IMR-90 (cell line): ENCODE measurements at regions not wholly inside any gene's neighbourhood (a gene's known extent, or its start where the extent isn't known, plus 50 kb on each side); places are given as distances from the start of the nearest gene placed in this dataset.

Source experiments
- ATAC-seq: fragments of 200-7000 bp; cut with Tn5 transposase; 2 replicates; pipeline ENCODE4 v1.9.1; 2020; ENCODE audit warnings: low read depth, mild to moderate bottlenecking, moderate library complexity
- BruUV-seq: library from RNA; stranded (reverse); fragments of 400-500 nt; replicated peaks from 2 replicates; lab custom pipeline; 2021; lab: Mats Ljungman, UMichigan
- CTCF ChIA-PET: fragments of 300-600 bp; formaldehyde crosslinking; extraction: SDS; loops from one replicate; lab custom pipeline; 2021; ENCODE audit warnings: antibody characterized with exemption; lab: Yijun Ruan, JAX
- POLR2A ChIA-PET: fragments of 300-600 bp; sonication (Branson Sonifier 250); formaldehyde crosslinking; loops from one replicate; lab custom pipeline; 2022; ENCODE audit warnings: antibody characterized with exemption; ENCODE audit not compliant: unreplicated experiment; lab: Charles Lee
- DNase-seq: peaks from one replicate; pipeline ENCODE4 v3.0.0; 2013
- H2AFZ ChIP-seq: replicated peaks from 2 replicates; pipeline ENCODE3; 2013; ENCODE audit warnings: low read length, mild to moderate bottlenecking; ENCODE audit not compliant: poor library complexity
- H2AK5ac ChIP-seq: 2 replicates; pipeline ENCODE4 v1.6.1; 2013; ENCODE audit warnings: low read depth, low read length, inconsistent platforms
- H2AK9ac ChIP-seq: replicated peaks from 2 replicates; pipeline ENCODE3; 2013; ENCODE audit warnings: mild to moderate bottlenecking, low read depth, low read length, moderate library complexity; ENCODE audit not compliant: poor library complexity
- H2BK120ac ChIP-seq: 2 replicates; pipeline ENCODE4 v1.6.1; 2013; ENCODE audit warnings: low read depth, low read length, inconsistent platforms
- H2BK15ac ChIP-seq: 3 replicates; pipeline ENCODE4 v1.6.1; 2013; ENCODE audit warnings: low read depth, low read length, inconsistent platforms
- H2BK20ac ChIP-seq: 2 replicates; pipeline ENCODE4 v1.6.1; 2013; ENCODE audit warnings: low read depth, mild to moderate bottlenecking, inconsistent platforms, low read length, moderate library complexity
- H2BK5ac ChIP-seq: 2 replicates; pipeline ENCODE4 v1.6.1; 2013; ENCODE audit warnings: mild to moderate bottlenecking, low read depth, low read length, inconsistent platforms; ENCODE audit not compliant: poor library complexity, severe bottlenecking
- H3K14ac ChIP-seq: replicated peaks from 2 replicates; pipeline ENCODE4 v1.6.1; 2013; ENCODE audit warnings: low read depth, low read length, inconsistent platforms
- H3K18ac ChIP-seq: 2 replicates; pipeline ENCODE4 v1.6.1; 2013; ENCODE audit warnings: low read depth, low read length, control low read depth
- H3K23ac ChIP-seq: 2 replicates; pipeline ENCODE4 v1.6.1; 2013; ENCODE audit warnings: low read depth, low read length, inconsistent platforms
- H3K27ac ChIP-seq: 2 replicates; pipeline ENCODE4 v1.5.1; 2013; ENCODE audit warnings: mild to moderate bottlenecking, control low read depth, low read length; ENCODE audit not compliant: insufficient read depth
- H3K27me3 ChIP-seq: 2 replicates; pipeline ENCODE4 v1.6.1; 2013; ENCODE audit warnings: low read length; ENCODE audit not compliant: control insufficient read depth, insufficient read depth
- H3K36me3 ChIP-seq: 2 replicates; pipeline ENCODE4 v1.6.1; 2013; ENCODE audit warnings: low read length, mixed read lengths; ENCODE audit not compliant: control insufficient read depth, insufficient read depth
- H3K4ac ChIP-seq: 2 replicates; pipeline ENCODE4 v1.6.1; 2013; ENCODE audit warnings: low read depth, low read length, inconsistent platforms
- H3K4me1 ChIP-seq: 2 replicates; pipeline ENCODE4 v1.6.1; 2013; ENCODE audit warnings: low read length, mixed read lengths; ENCODE audit not compliant: control insufficient read depth, insufficient read depth
- H3K4me2 ChIP-seq: 2 replicates; pipeline ENCODE4 v1.6.1; 2013; ENCODE audit warnings: low read depth, mild to moderate bottlenecking, control low read depth, low read length, moderate library complexity
- H3K4me3 ChIP-seq: 2 replicates; pipeline ENCODE4 v1.5.1; 2013; ENCODE audit warnings: low read depth, mild to moderate bottlenecking, control low read depth, low read length, moderate library complexity; ENCODE audit not compliant: insufficient read depth
- H3K56ac ChIP-seq: 2 replicates; pipeline ENCODE4 v1.6.1; 2013; ENCODE audit warnings: low read length, inconsistent platforms; ENCODE audit not compliant: insufficient read depth; ENCODE audit errors: extremely low read depth
- H3K79me1 ChIP-seq, 2 experiments: 2 replicates each; pipeline ENCODE4 v1.6.1; 2013; ENCODE audit warnings: low read length in 2 of 2, inconsistent platforms in 1 of 2, low read depth in 1 of 2
- H3K9ac ChIP-seq: 2 replicates; pipeline ENCODE4 v1.6.1; 2013; ENCODE audit warnings: low read depth, low read length, control low read depth
- H3K9me1 ChIP-seq: 2 replicates; pipeline ENCODE4 v1.6.1; 2013; ENCODE audit warnings: low read length, inconsistent platforms; ENCODE audit not compliant: insufficient read depth
- H3K9me3 ChIP-seq: 2 replicates; pipeline ENCODE4 v1.6.1; 2013; ENCODE audit warnings: low read length; ENCODE audit not compliant: control insufficient read depth, insufficient read depth
- H4K20me1 ChIP-seq: 2 replicates; pipeline ENCODE4 v1.6.1; 2013; ENCODE audit warnings: low read length, inconsistent platforms; ENCODE audit not compliant: insufficient read depth
- H4K5ac ChIP-seq: 2 replicates; pipeline ENCODE4 v1.6.1; 2013; ENCODE audit warnings: mild to moderate bottlenecking, low read depth, low read length, control low read depth
- H4K8ac ChIP-seq, 2 experiments: 2 replicates each; pipeline ENCODE4 v1.6.1; 2013; ENCODE audit warnings: low read depth in 2 of 2, low read length in 2 of 2, control low read depth in 1 of 2, inconsistent platforms in 1 of 2
- H4K91ac ChIP-seq: 2 replicates; pipeline ENCODE4 v1.6.1; 2013; ENCODE audit warnings: low read depth, low read length, inconsistent platforms; ENCODE audit not compliant: insufficient read depth
- BHLHE40 ChIP-seq: fragments of 150-350 bp; IDR thresholded peaks from 2 replicates; pipeline ENCODE4 v1.6.1; 2016; ENCODE audit warnings: mild to moderate bottlenecking, low read depth, low read length
- MAFK ChIP-seq: IDR thresholded peaks from 2 replicates; pipeline ENCODE4 v1.6.1; 2012; ENCODE audit warnings: low read depth, low read length, improper control_type of control experiment
- NFE2L2 ChIP-seq: fragments of 150-350 bp; IDR thresholded peaks from 2 replicates; pipeline ENCODE4 v1.6.1; 2016; ENCODE audit warnings: low read depth, mild to moderate bottlenecking, low read length
- POLR2A ChIP-seq: IDR thresholded peaks from 2 replicates; pipeline ENCODE4 v1.6.1; 2012; ENCODE audit warnings: mild to moderate bottlenecking, low read depth, low read length
- RFX5 ChIP-seq: IDR thresholded peaks from 2 replicates; pipeline ENCODE4 v1.8.0; 2012; ENCODE audit warnings: low read depth, mild to moderate bottlenecking, low read length, moderate library complexity
- WGBS, 2 experiments: methylation state at CpG; one replicate each; pipeline versions ENCODE4 v1.1.5 to v1.1.7; 2013; ENCODE audit warnings: missing lambda C conversion rate in 2 of 2; ENCODE audit not compliant: insufficient read length in 1 of 2; ENCODE audit errors: extremely low coverage in 2 of 2; 5-methylcytosine and 5-hydroxymethylcytosine counted together
- dilution Hi-C: fragments of 300-500 bp; cut with HindIII; formaldehyde crosslinking; loops from one replicate; pipeline ENCODE4 v1.14.3; 2018; ENCODE audit warnings: low sequenced_read_pairs; ENCODE audit not compliant: unreplicated experiment
- in situ Hi-C: fragments of 300-500 bp; cut with MboI; formaldehyde crosslinking; loops from 3 replicates; pipeline ENCODE4 v1.14.3; 2019; ENCODE audit warnings: low sequenced_read_pairs, inconsistent platforms, mixed read lengths
- intact Hi-C: fragments of 100-400 bp; cut with micrococcal nuclease; formaldehyde crosslinking; loops from 2 replicates; pipeline ENCODE4 v1.10.0; 2022
- TF ChIP-seq, protein P1 (sequence below): conservative IDR thresholded peaks from 2 replicates; pipeline ENCODE4 v1.5.1; 2012; ENCODE audit warnings: mild to moderate bottlenecking, low read depth, low read length, improper control_type of control experiment
- TF ChIP-seq, protein P2 (sequence below): fragments of 150-350 bp; IDR thresholded peaks from 2 replicates; pipeline ENCODE4 v1.6.1; 2017; ENCODE audit warnings: mild to moderate bottlenecking, antibody characterized with exemption, low read length, low read depth
- TF ChIP-seq, protein P3 (sequence below): fragments of 150-350 bp; IDR thresholded peaks from 2 replicates; pipeline ENCODE4 v1.6.1; 2016; ENCODE audit warnings: low read depth, mild to moderate bottlenecking, low read length, moderate library complexity, borderline replicate concordance

DNA sequence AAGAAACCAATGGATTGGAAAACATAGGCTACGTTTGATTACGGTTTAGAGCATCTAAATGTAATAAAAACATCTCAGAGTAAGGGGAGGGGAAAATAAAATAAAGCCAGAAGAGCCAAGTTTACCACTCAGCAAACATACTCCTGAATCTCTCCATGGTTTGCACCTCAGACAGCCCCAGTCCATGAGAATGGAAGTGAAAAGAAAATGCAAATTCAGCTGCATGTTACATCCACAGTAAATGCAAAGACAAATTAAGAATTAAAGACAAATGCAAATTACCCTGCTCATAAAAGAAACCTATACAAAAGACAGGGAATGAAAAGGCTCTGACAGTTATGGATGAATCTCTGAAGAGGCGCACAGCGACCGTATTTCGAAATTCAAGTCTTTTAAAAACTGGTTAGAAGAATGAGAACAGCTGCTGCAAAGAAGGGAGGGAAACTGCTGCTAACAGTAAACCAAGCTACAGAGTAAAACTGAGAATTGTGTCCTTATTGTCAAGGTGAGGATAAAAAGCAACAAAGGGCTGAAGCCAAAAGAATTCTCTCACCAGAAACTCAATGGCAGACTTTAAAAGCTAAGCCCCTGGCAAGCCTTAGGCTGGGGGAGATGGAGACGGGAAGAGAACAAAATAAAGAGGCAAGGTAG lies 197.9 kb upstream of the ACVR2A start:
- H3K4ac ChIP-seq = no peak overlapping the region
- BruUV-seq = no TSS peak
- no peak overlapping the region for H4K91ac ChIP-seq
- no peak overlapping the region for H3K4me3 ChIP-seq
- H2BK15ac ChIP-seq = no peak overlapping the region
- ChIA-PET POLR2A (no interaction called here), CTCF (no interaction called here)
- intact Hi-C loops = loop anchor here (10.0 kb wide), 1 partner anchor 268 kb away; no protein-coding TSS in a partner anchor
- H3K4me2 ChIP-seq = no peak overlapping the region
- no peak overlapping the region for H2AK9ac ChIP-seq
- no peaks in the 10 kb centered on the region for H3K9me3 ChIP-seq
- ATAC-seq (no peak), DNase-seq (no peak)
- H3K79me1 ChIP-seq = no peaks in the 10 kb centered on the region
- H3K36me3 ChIP-seq = no peaks in the 10 kb centered on the region
- no peak overlapping the region for H3K27ac ChIP-seq
- no peak overlapping the region for H3K56ac ChIP-seq
- no peak overlapping the region for H2AFZ ChIP-seq
- in situ Hi-C loops = no loop called here
- H2BK5ac ChIP-seq = no peak overlapping the region
- no peak overlapping the region for H4K5ac ChIP-seq
- H4K8ac ChIP-seq = no peak overlapping the region
- H3K18ac ChIP-seq = no peak overlapping the region
- TF ChIP-seq NFE2L2 (no peak), MAFK (no peak), POLR2A (no peak), BHLHE40 (no peak), RFX5 (no peak)
- TF ChIP-seq, protein P1, sequence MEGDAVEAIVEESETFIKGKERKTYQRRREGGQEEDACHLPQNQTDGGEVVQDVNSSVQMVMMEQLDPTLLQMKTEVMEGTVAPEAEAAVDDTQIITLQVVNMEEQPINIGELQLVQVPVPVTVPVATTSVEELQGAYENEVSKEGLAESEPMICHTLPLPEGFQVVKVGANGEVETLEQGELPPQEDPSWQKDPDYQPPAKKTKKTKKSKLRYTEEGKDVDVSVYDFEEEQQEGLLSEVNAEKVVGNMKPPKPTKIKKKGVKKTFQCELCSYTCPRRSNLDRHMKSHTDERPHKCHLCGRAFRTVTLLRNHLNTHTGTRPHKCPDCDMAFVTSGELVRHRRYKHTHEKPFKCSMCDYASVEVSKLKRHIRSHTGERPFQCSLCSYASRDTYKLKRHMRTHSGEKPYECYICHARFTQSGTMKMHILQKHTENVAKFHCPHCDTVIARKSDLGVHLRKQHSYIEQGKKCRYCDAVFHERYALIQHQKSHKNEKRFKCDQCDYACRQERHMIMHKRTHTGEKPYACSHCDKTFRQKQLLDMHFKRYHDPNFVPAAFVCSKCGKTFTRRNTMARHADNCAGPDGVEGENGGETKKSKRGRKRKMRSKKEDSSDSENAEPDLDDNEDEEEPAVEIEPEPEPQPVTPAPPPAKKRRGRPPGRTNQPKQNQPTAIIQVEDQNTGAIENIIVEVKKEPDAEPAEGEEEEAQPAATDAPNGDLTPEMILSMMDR = no peak
- TF ChIP-seq, protein P2, sequence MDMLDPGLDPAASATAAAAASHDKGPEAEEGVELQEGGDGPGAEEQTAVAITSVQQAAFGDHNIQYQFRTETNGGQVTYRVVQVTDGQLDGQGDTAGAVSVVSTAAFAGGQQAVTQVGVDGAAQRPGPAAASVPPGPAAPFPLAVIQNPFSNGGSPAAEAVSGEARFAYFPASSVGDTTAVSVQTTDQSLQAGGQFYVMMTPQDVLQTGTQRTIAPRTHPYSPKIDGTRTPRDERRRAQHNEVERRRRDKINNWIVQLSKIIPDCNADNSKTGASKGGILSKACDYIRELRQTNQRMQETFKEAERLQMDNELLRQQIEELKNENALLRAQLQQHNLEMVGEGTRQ = no peak
- TF ChIP-seq, protein P3, sequence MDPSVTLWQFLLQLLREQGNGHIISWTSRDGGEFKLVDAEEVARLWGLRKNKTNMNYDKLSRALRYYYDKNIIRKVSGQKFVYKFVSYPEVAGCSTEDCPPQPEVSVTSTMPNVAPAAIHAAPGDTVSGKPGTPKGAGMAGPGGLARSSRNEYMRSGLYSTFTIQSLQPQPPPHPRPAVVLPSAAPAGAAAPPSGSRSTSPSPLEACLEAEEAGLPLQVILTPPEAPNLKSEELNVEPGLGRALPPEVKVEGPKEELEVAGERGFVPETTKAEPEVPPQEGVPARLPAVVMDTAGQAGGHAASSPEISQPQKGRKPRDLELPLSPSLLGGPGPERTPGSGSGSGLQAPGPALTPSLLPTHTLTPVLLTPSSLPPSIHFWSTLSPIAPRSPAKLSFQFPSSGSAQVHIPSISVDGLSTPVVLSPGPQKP = no peak
- no peak overlapping the region for H2BK20ac ChIP-seq
- H3K14ac ChIP-seq = no peak overlapping the region
- 81% methylated on average over 5 of the region's 7 CpGs; no CpG with 5 or more reads in 1 of the 2 experiments for WGBS, 2 experiments
- no peak overlapping the region for H2BK120ac ChIP-seq
- no peak overlapping the region for H2AK5ac ChIP-seq
- H3K9ac ChIP-seq = no peak overlapping the region
- H3K4me1 ChIP-seq = peaks cover 2% of the 10 kb centered on the region; the same call in 1 of the 2 replicates
- H3K27me3 ChIP-seq = no peaks in the 10 kb centered on the region
- no peaks in the 10 kb centered on the region for H3K9me1 ChIP-seq
- H4K20me1 ChIP-seq = no peaks in the 10 kb centered on the region
- no peak overlapping the region for H3K23ac ChIP-seq
- dilution Hi-C loops = no loop called here
